Caco-2 (cell line): ENCODE measurements at regions not wholly inside any gene's neighbourhood (a gene's known extent, or its start where the extent isn't known, plus 50 kb on each side); places are given as distances from the start of the nearest gene placed in this dataset.

Experiments
- BruUV-seq: library from RNA; stranded (reverse); fragments of 400-500 nt; replicated peaks from 2 replicates; lab custom pipeline; 2021; lab: Mats Ljungman, UMichigan
- CTCF ChIA-PET: fragments of 300-600 bp; sonication (Branson Sonifier 250); formaldehyde crosslinking; loops from one replicate; lab custom pipeline; 2022; ENCODE audit warnings: antibody characterized with exemption; lab: Charles Lee
- POLR2A ChIA-PET: fragments of 300-600 bp; sonication (Branson Sonifier 250); formaldehyde crosslinking; loops from one replicate; lab custom pipeline; 2022; ENCODE audit warnings: antibody characterized with exemption; lab: Charles Lee
- DNase-seq, 2 experiments: peaks; one replicate each; pipeline versions ENCODE4 v3.0.0 to v3.0.0-alpha.2; 2020 to 2022
- H3K27me3 ChIP-seq: replicated peaks from 2 replicates; pipeline ENCODE4 v1.6.0; 2011; ENCODE audit warnings: low read length; ENCODE audit not compliant: control insufficient read depth, insufficient read depth
- H3K36me3 ChIP-seq: 2 replicates; pipeline ENCODE4 v1.5.1; 2011; ENCODE audit warnings: low read length; ENCODE audit not compliant: control insufficient read depth, insufficient read depth
- H3K4me1 ChIP-seq: fragments of 250-450 bp; sonication (Bioruptor Pico); 2 replicates; pipeline ENCODE4 v1.5.1; 2020; ENCODE audit warnings: mild to moderate bottlenecking
- H3K4me3 ChIP-seq: 2 replicates; pipeline ENCODE4 v1.5.1; 2011; ENCODE audit warnings: low read depth, mild to moderate bottlenecking, control low read depth, low read length
- H3K9me3 ChIP-seq: fragments of 250-450 bp; sonication (Bioruptor Pico); 2 replicates; pipeline ENCODE4 v1.5.1; 2020; ENCODE audit warnings: mild to moderate bottlenecking, moderate library complexity
- H3K27ac Mint-ChIP-seq: one replicate; pipeline ENCODE4 v1.8.0; 2022; ENCODE audit warnings: mixed read lengths; ENCODE audit not compliant: unreplicated experiment
- H3K27me3 Mint-ChIP-seq: one replicate; pipeline ENCODE4 v1.8.0; 2022; ENCODE audit warnings: mixed read lengths; ENCODE audit not compliant: insufficient read depth, unreplicated experiment
- H3K36me3 Mint-ChIP-seq: one replicate; pipeline ENCODE4 v1.8.0; 2022; ENCODE audit warnings: mild to moderate bottlenecking, mixed read lengths; ENCODE audit not compliant: insufficient read depth, unreplicated experiment
- H3K4me1 Mint-ChIP-seq: one replicate; pipeline ENCODE4 v1.8.0; 2022; ENCODE audit warnings: low read depth, mixed read lengths; ENCODE audit not compliant: unreplicated experiment
- H3K4me3 Mint-ChIP-seq: one replicate; pipeline ENCODE4 v1.8.0; 2022; ENCODE audit warnings: mild to moderate bottlenecking, moderate library complexity, mixed read lengths; ENCODE audit not compliant: unreplicated experiment
- H3K9me3 Mint-ChIP-seq: one replicate; pipeline ENCODE4 v1.8.0; 2022; ENCODE audit warnings: mixed read lengths; ENCODE audit not compliant: unreplicated experiment
- CTCF ChIP-seq, 2 experiments: fragments of 200-600 bp in 1 of 2; IDR thresholded peaks; 1 replicate in 1 of 2; 2 replicates in 1 of 2; pipeline versions ENCODE4 v1.5.1 to v1.8.0; 2011 to 2022; ENCODE audit warnings: antibody characterized with exemption in 1 of 2, control low read depth in 1 of 2, inconsistent platforms in 1 of 2, low read depth in 1 of 2, low read length in 1 of 2, mild to moderate bottlenecking in 1 of 2, moderate library complexity in 1 of 2; ENCODE audit not compliant: insufficient read depth in 1 of 2, severe bottlenecking in 1 of 2, unreplicated experiment in 1 of 2
- intact Hi-C: fragments of 100-400 bp; cut with micrococcal nuclease; formaldehyde crosslinking; loops from one replicate; pipeline ENCODE4 v1.10.0; 2022; ENCODE audit not compliant: unreplicated experiment

- H3K9me3 Mint-ChIP-seq: no peaks in the 10 kb centered on the region
Measured at GRCh38 chr12:17062267-17063036, 456.5 kb upstream of the LMO3 start.

GRCh38 chr12:17060260-17060659 is 454.3 kb upstream of the LMO3 start:
- intact Hi-C loops: no loop called here
- peaks cover 3% of the 10 kb centered on the region for H3K27me3 Mint-ChIP-seq
- no peaks in the 10 kb centered on the region for H3K27me3 ChIP-seq
- no peaks in the 10 kb centered on the region for H3K9me3 Mint-ChIP-seq
- H3K36me3 Mint-ChIP-seq: no peaks in the 10 kb centered on the region
- no peaks in the 10 kb centered on the region for H3K36me3 ChIP-seq
- H3K4me3 ChIP-seq: no peak overlapping the region
- CTCF ChIA-PET: interaction anchor here (0.6 kb wide), 1 partner anchor 235 kb away, joined by 3 read pairs; no protein-coding TSS in a partner anchor
- H3K4me1 Mint-ChIP-seq: no peaks in the 10 kb centered on the region
- H3K27ac Mint-ChIP-seq: no peak overlapping the region
- TF ChIP-seq CTCF (IDR thresholded peaks at IDR 0.05; ENCODE audit: insufficient read depth in 1 of 2, low read depth in 1 of 2, low read length in 1 of 2, severe bottlenecking in 1 of 2, unreplicated experiment in 1 of 2): no peak
- H3K9me3 ChIP-seq: peaks cover 3% of the 10 kb centered on the region; the same call in 1 of the 2 replicates
- BruUV-seq: no TSS peak
- H3K4me1 ChIP-seq: no peaks in the 10 kb centered on the region
- H3K4me3 Mint-ChIP-seq: no peak overlapping the region
- POLR2A ChIA-PET: no interaction called here
- DNase-seq: no peak

More at GRCh38 chr12:17062267-17063036, 456.5 kb upstream of the LMO3 start:
- no peak for TF ChIP-seq CTCF (IDR thresholded peaks at IDR 0.05; ENCODE audit: insufficient read depth in 1 of 2, low read depth in 1 of 2, low read length in 1 of 2, severe bottlenecking in 1 of 2, unreplicated experiment in 1 of 2)
- no peak overlapping the region for H3K4me3 ChIP-seq
- H3K4me3 Mint-ChIP-seq: no peak overlapping the region
- no peak overlapping the region for H3K27ac Mint-ChIP-seq
- peaks cover 6% of the 10 kb centered on the region for H3K27me3 Mint-ChIP-seq
- ChIA-PET POLR2A (no interaction called here), CTCF (no interaction called here)
- no peaks in the 10 kb centered on the region for H3K36me3 Mint-ChIP-seq
- DNase-seq: no peak
- H3K4me1 ChIP-seq: no peaks in the 10 kb centered on the region
- no TSS peak for BruUV-seq
- no peaks in the 10 kb centered on the region for H3K9me3 ChIP-seq
- no peaks in the 10 kb centered on the region for H3K4me1 Mint-ChIP-seq
- H3K27me3 ChIP-seq: no peaks in the 10 kb centered on the region
- intact Hi-C loops: no loop called here
- H3K36me3 ChIP-seq: no peaks in the 10 kb centered on the region

- Histone ChIP-seq H3K4me3 (no peak overlapping the region), H3K36me3 (no peaks in the 10 kb centered on the region), H3K9me3 (peaks cover 3% of the 10 kb centered on the region; the same call in 1 of the 2 replicates), H3K27me3 (no peaks in the 10 kb centered on the region), H3K4me1 (peaks cover 4% of the 10 kb centered on the region; the same call in 1 of the 2 replicates)
- ChIA-PET CTCF (no interaction called here), POLR2A (no interaction called here)
- no peak for TF ChIP-seq CTCF (IDR thresholded peaks at IDR 0.05; ENCODE audit: insufficient read depth in 1 of 2, low read depth in 1 of 2, low read length in 1 of 2, severe bottlenecking in 1 of 2, unreplicated experiment in 1 of 2)
- Mint-ChIP-seq H3K27ac (no peak overlapping the region), H3K36me3 (no peaks in the 10 kb centered on the region), H3K9me3 (no peaks in the 10 kb centered on the region), H3K4me1 (no peaks in the 10 kb centered on the region), H3K27me3 (no peaks in the 10 kb centered on the region), H3K4me3 (no peak overlapping the region)
- intact Hi-C loops: no loop called here
- BruUV-seq: no TSS peak
- DNase-seq: no peak
Measured at GRCh38 chr12:17056546-17056945, 450.6 kb upstream of the LMO3 start.
